HepG2 (cell line): ENCODE measurements at regions not wholly inside any gene's neighbourhood (a gene's known extent, or its start where the extent isn't known, plus 50 kb on each side); places are given as distances from the start of the nearest gene placed in this dataset.
"Not testable (repeated sequence)": the region's sequence is repeated elsewhere in the genome, so short reads cannot be mapped to it uniquely, and the experiment has no call there.

ENCODE experiments used
- ATAC-seq: fragments of 200-7000 bp; cut with Tn5 transposase; 3 replicates; pipeline ENCODE4 v1.9.1; 2020; ENCODE audit warnings: mild to moderate bottlenecking, moderate library complexity
- BruUV-seq: library from RNA; stranded (reverse); fragments of 400-500 nt; replicated peaks from 2 replicates; lab custom pipeline; 2021; lab: Mats Ljungman, UMichigan
- CTCF ChIA-PET: fragments of 300-600 bp; formaldehyde crosslinking; extraction: SDS; loops from one replicate; lab custom pipeline; 2021; ENCODE audit warnings: low total read pairs, inconsistent platforms, low intra/inter-chr PET ratio; lab: Yijun Ruan, JAX
- POLR2A ChIA-PET: fragments of 350-600 bp; sonication (Branson Sonifier 250); formaldehyde crosslinking; loops from one replicate; lab custom pipeline; 2020; ENCODE audit warnings: antibody characterized with exemption, inconsistent platforms; lab: Yijun Ruan, JAX
- DNase-seq: peaks from one replicate; pipeline ENCODE4 v3.0.0-alpha.2; 2015; ENCODE audit warnings: low spot score
- FAIRE-seq: peaks from 3 replicates; lab custom pipeline; 2011; peaks lifted over from hg19 to GRCh38; lab: Jason Lieb, UNC
- H2AFZ ChIP-seq: one replicate; pipeline ENCODE4 v1.6.1; 2011; ENCODE audit warnings: low read length, inconsistent platforms
- H3K27ac ChIP-seq: fragments of 300-600 bp; 3 replicates; pipeline ENCODE4 v1.8.0; 2011; ENCODE audit warnings: mixed run types, mild to moderate bottlenecking, mixed read lengths, low read length, inconsistent platforms; ENCODE audit not compliant: insufficient read depth; ENCODE audit errors: extremely low read length
- H3K27me3 ChIP-seq, 2 experiments: fragments of 200-600 bp in 1 of 2; 2 replicates in 1 of 2; 3 replicates in 1 of 2; pipeline versions ENCODE4 v1.6.0 to v1.8.0; 2011; ENCODE audit warnings: low read length in 2 of 2, mild to moderate bottlenecking in 2 of 2, moderate library complexity in 2 of 2, inconsistent platforms in 1 of 2; ENCODE audit not compliant: insufficient read depth in 2 of 2, control insufficient read depth in 1 of 2
- H3K36me3 ChIP-seq, 2 experiments: fragments of 200-600 bp in 1 of 2; replicated peaks in 1 of 2; 2 replicates in 1 of 2; 3 replicates in 1 of 2; pipeline versions ENCODE4 v1.5.1 to v1.8.0; 2011; ENCODE audit warnings: low read length in 2 of 2, inconsistent platforms in 1 of 2; ENCODE audit not compliant: insufficient read depth in 2 of 2, control insufficient read depth in 1 of 2
- H3K4me1 ChIP-seq: 2 replicates; pipeline ENCODE4 v1.5.1; 2012; ENCODE audit warnings: low read length, inconsistent platforms; ENCODE audit not compliant: insufficient read depth
- H3K4me2 ChIP-seq: 2 replicates; pipeline ENCODE4 v1.6.0; 2011; ENCODE audit warnings: low read depth, low read length, inconsistent platforms
- H3K4me3 ChIP-seq, 3 experiments: fragments of 200-600 bp in 1 of 3; sonication (generic), shearing (Covaris generic) in 1 of 3; replicated peaks in 1 of 3; 2 replicates each; pipeline ENCODE4 v1.5.1; 2011 to 2016; ENCODE audit warnings: low read length in 3 of 3, inconsistent platforms in 2 of 3, low read depth in 2 of 3, mild to moderate bottlenecking in 2 of 3, control low read depth in 1 of 3, mixed read lengths in 1 of 3; ENCODE audit not compliant: insufficient read depth in 1 of 3
- H3K79me2 ChIP-seq: one replicate; pipeline ENCODE4 v1.6.1; 2011; ENCODE audit warnings: low read length, inconsistent platforms; ENCODE audit not compliant: insufficient read depth
- H3K9ac ChIP-seq: 2 replicates; pipeline ENCODE4 v1.6.0; 2011; ENCODE audit warnings: mild to moderate bottlenecking, low read depth, low read length, inconsistent platforms; ENCODE audit not compliant: insufficient read depth
- H3K9me3 ChIP-seq: 2 replicates; pipeline ENCODE4 v1.5.1; 2012; ENCODE audit warnings: mild to moderate bottlenecking, low read length
- H4K20me1 ChIP-seq: 2 replicates; pipeline ENCODE4 v1.6.0; 2011; ENCODE audit warnings: inconsistent platforms, mild to moderate bottlenecking, low read length, moderate library complexity; ENCODE audit not compliant: insufficient read depth
- ARID2 ChIP-seq: sonication (generic); formaldehyde crosslinking; IDR thresholded peaks from 2 replicates; pipeline ENCODE4 v1.8.1; 2022; ENCODE audit warnings: mild to moderate bottlenecking, missing genetic modification reagents, borderline replicate concordance
- KDM1A ChIP-seq: IDR thresholded peaks from 2 replicates; pipeline ENCODE4 v1.6.1; 2016; ENCODE audit warnings: missing compliant biosample characterization
- REPIN1 ChIP-seq: sonication (generic); formaldehyde crosslinking; IDR thresholded peaks from 2 replicates; pipeline ENCODE4 v1.8.0; 2022; ENCODE audit warnings: missing genetic modification reagents, low read depth, mild to moderate bottlenecking, borderline replicate concordance
- SOX6 ChIP-seq, 2 experiments: fragments of 450-650 bp in 1 of 2; sonication (generic) in 1 of 2; formaldehyde crosslinking in 1 of 2; IDR thresholded peaks; 2 replicates each; pipeline versions ENCODE4 v1.4.0 to v1.6.1; 2017 to 2020; ENCODE audit warnings: antibody characterized with exemption in 1 of 2, mild to moderate bottlenecking in 1 of 2, missing genetic modification reagents in 1 of 2
- THYN1 ChIP-seq: sonication (generic); formaldehyde crosslinking; IDR thresholded peaks from 2 replicates; pipeline ENCODE4 v1.8.1; 2023; ENCODE audit warnings: low read depth, mild to moderate bottlenecking, moderate library complexity, missing genetic modification reagents, borderline replicate concordance
- TOPORS ChIP-seq: sonication (generic); formaldehyde crosslinking; IDR thresholded peaks from 2 replicates; pipeline ENCODE4 v1.8.0; 2023; ENCODE audit warnings: mild to moderate bottlenecking, missing genetic modification reagents
- ZMYM3 ChIP-seq: sonication (generic); formaldehyde crosslinking; IDR thresholded peaks from 2 replicates; pipeline ENCODE4 v1.5.1; 2020; ENCODE audit warnings: mild to moderate bottlenecking, missing genetic modification reagents
- ZNF121 ChIP-seq: sonication (generic); formaldehyde crosslinking; IDR thresholded peaks from 2 replicates; pipeline ENCODE4 v1.5.0; 2020; ENCODE audit warnings: mild to moderate bottlenecking, missing genetic modification reagents
- ZNF629 ChIP-seq: sonication (generic); formaldehyde crosslinking; conservative IDR thresholded peaks from 2 replicates; pipeline ENCODE4 v1.5.0; 2020; ENCODE audit warnings: missing genetic modification reagents
- WGBS: methylation state at CpG from one replicate; pipeline ENCODE4 v1.1.6; 2017; ENCODE audit warnings: low lambda C conversion rate; 5-methylcytosine and 5-hydroxymethylcytosine counted together
- in situ Hi-C: cut with HindIII; loops from 2 replicates; pipeline ENCODE4 v1.10.0; 2017; ENCODE audit warnings: low pct_unique_long_range_greater_than_20kb; ENCODE audit not compliant: extremely low pct_ligation_motif_present
- intact Hi-C: fragments of 100-400 bp; cut with micrococcal nuclease; formaldehyde crosslinking; loops from one replicate; pipeline ENCODE4 v1.10.0; 2022; ENCODE audit not compliant: unreplicated experiment
- TF ChIP-seq, protein P1 (sequence below): sonication (generic); formaldehyde crosslinking; IDR thresholded peaks from 2 replicates; pipeline ENCODE4 v1.8.1; 2023; ENCODE audit warnings: mild to moderate bottlenecking, missing genetic modification reagents, borderline replicate concordance
- TF ChIP-seq, protein P2 (sequence below): sonication (generic); formaldehyde crosslinking; IDR thresholded peaks from 2 replicates; pipeline ENCODE4 v1.8.0; 2023; ENCODE audit warnings: mild to moderate bottlenecking, missing genetic modification reagents

DNA sequence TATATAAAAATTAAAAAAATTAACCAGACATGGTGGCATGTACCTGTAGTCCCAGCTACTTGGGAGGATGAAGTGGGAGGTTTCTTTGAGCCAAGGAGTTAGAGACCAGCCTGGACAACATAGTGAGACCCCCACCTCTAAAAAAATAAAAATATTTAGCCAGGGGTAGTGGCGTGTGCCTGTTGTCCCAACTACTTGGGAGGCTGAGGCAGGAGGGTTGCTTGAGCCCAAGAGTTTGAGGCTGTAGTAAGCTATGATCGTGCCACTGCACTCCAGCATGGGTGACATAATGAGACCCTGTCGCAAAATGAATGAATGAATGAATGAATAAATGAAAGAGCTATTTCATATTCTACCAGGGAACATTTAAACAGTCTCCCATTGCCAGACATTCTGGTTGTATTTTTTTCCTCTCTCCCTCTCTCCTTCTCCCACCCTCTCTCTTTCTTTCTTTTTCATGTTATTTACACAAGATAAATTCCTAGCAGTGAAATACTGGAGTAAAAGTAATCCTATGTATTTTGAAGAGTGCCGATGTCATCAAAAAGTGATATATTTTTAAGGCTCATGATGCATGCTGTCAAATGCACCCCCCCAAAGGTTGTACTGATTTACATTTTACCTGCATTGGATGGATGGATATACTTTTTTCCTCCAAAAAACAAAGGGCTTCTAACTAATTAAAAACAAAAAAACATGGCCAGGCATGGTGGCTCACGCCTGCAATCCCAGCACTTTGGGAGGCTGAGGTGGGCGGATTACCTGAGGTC, 194.8 kb upstream of the ZNF217 start (continued):
- no peak for TF ChIP-seq SOX6 (IDR thresholded peaks at IDR 0.05)
- TF ChIP-seq SOX6 (CRISPR knock-in tag; IDR thresholded peaks at IDR 0.05), result no peak
- TF ChIP-seq, protein P1, sequence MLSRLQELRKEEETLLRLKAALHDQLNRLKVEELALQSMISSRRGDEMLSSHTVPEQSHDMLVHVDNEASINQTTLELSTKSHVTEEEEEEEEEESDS (CRISPR knock-in tag), result no peak
- peak; percentile 72; the same call in 1 of the 2 replicates for TF ChIP-seq ZNF121
- TF ChIP-seq, all 625 proteins: peak for 6

DNA sequence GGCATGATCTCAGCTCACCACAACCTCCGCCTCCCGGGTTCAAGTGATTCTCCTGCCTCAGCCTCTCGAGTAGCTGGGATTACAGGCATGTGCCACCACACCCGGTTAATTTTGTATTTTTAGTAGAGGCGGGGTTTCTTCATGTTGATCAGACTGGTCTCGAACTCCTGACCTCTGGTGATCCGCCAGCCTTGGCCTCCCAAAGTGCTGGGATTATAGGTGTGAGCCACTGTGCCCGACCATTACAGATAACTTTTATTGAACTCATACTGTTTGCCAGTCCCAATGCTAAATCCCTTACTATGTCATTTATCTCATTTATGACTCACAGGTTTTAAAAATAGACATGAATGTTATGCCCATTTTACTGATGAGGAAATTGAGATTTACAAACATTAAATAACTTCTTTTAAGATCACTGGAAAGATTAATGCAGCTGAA, 193.9 kb upstream of the ZNF217 start:
- H3K9me3 ChIP-seq, H4K20me1 ChIP-seq: not testable (repeated sequence)
- 0 out of 2 replicates have a peak, but pooled peaks have one; percentile 35 for TF ChIP-seq REPIN1 (CRISPR knock-in tag)
- peak; percentile 90 for TF ChIP-seq ZNF629 (CRISPR knock-in tag)
- TF ChIP-seq ZMYM3, result peak; percentile 53; the same call in 1 of the 2 replicates
- TF ChIP-seq TOPORS, result 0 out of 2 replicates have a peak, but pooled peaks have one; percentile 64
- TF ChIP-seq ARID2 (CRISPR knock-in tag), result peak; percentile 76; the same call in 1 of the 2 replicates
- TF ChIP-seq, protein P2, sequence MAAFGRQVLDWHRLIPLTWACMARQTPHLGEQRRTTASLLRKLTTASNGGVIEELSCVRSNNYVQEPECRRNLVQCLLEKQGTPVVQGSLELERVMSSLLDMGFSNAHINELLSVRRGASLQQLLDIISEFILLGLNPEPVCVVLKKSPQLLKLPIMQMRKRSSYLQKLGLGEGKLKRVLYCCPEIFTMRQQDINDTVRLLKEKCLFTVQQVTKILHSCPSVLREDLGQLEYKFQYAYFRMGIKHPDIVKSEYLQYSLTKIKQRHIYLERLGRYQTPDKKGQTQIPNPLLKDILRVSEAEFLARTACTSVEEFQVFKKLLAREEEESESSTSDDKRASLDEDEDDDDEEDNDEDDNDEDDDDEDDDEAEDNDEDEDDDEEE, result 0 out of 2 replicates have a peak, but pooled peaks have one; percentile 8
- 0 out of 2 replicates have a peak, but pooled peaks have one; percentile 2 for TF ChIP-seq THYN1 (CRISPR knock-in tag)
- TF ChIP-seq KDM1A (CRISPR knock-in tag), result peak; percentile 47; the same call in 1 of the 2 replicates
- TF ChIP-seq, all 625 proteins: peak for 8; not testable (repeated sequence) for 617
- in situ Hi-C loops, H3K4me3 ChIP-seq, BruUV-seq, ATAC-seq, H2AFZ ChIP-seq, FAIRE-seq, H3K79me2 ChIP-seq, H3K36me3 ChIP-seq, H3K27me3 ChIP-seq, DNase-seq, H3K9ac ChIP-seq: not testable (repeated sequence)
- ChIA-PET POLR2A (interaction anchor here (0.9 to 4.2 kb wide), 9 partner anchors 12 to 212 kb away, joined by 3 to 58 read pairs (median 9); partner anchors contain the start of gene ZNF217), CTCF (interaction anchor here (0.6 kb wide), 1 partner anchor 342 kb away, joined by 3 read pairs; no protein-coding TSS in a partner anchor)
- Histone ChIP-seq H3K4me2 (0 out of 2 replicates have a peak overlapping the region, but pooled peaks have one; percentile 72), H3K27ac (peak overlapping the region; percentile 72), H3K4me1 (peaks cover 65% of the 10 kb centered on the region)
- intact Hi-C loops, result loop anchor here (5.0 kb wide), 3 partner anchors 50 to 130 kb away; no protein-coding TSS in a partner anchor
- 93% methylated on average over 8 of the region's 8 CpGs for whole genome bisulfite sequencing
